Left ventricle myocardium superior (tissue), 1 donor: ENCODE measurements at regions not wholly inside any gene's neighbourhood (a gene's known extent, or its start where the extent isn't known, plus 50 kb on each side); places are given as distances from the start of the nearest gene placed in this dataset.

Source experiments
- ATAC-seq: fragments of 200-7000 bp; cut with Tn5 transposase; one replicate; pipeline ENCODE4 v1.9.1; 2020; ENCODE audit warnings: mild to moderate bottlenecking, moderate library complexity
- DNase-seq: peaks from one replicate; pipeline ENCODE4 v3.0.0-alpha.2; 2020
- intact Hi-C: fragments of 100-400 bp; cut with micrococcal nuclease; formaldehyde crosslinking; loops from one replicate; pipeline ENCODE4 v1.11.0; 2022
- donor health status: DM: no; HTN: yes; CAD: no; lungs with severe emphysema.

GRCh38 chr9:129254566-129255287, 76.7 kb upstream of the IER5L start:
- DNase-seq (no peak), ATAC-seq (no peak)
- intact Hi-C loops = no loop called here

GRCh38 chr9:129253803-129254381, 75.8 kb upstream of the IER5L start:
- ATAC-seq (peak; percentile 84), DNase-seq (peak; percentile 81)
- intact Hi-C loops = no loop called here

- intact Hi-C loops = no loop called here
- ATAC-seq (peak; percentile 86), DNase-seq (peak; percentile 73)
Observed at GRCh38 chr9:129252937-129253802, 75.1 kb upstream of the IER5L start.

- DNase-seq (no peak), ATAC-seq (no peak)
- intact Hi-C loops = no loop called here
Observed at GRCh38 chr9:129250786-129251185, 72.7 kb upstream of the IER5L start.

GRCh38 chr9:129247285-129248153, 69.5 kb upstream of the IER5L start:
- intact Hi-C loops = no loop called here
- DNase-seq (no peak), ATAC-seq (no peak)

GRCh38 chr9:129245276-129245675, 67.2 kb upstream of the IER5L start:
- ATAC-seq (no peak), DNase-seq (no peak)
- intact Hi-C loops = no loop called here

- DNase-seq = peak; percentile 43
- intact Hi-C loops = no loop called here
- peak; percentile 51 for ATAC-seq
Observed at GRCh38 chr9:129242971-129243561, 65.0 kb upstream of the IER5L start.

GRCh38 chr9:129242191-129242941, 64.3 kb upstream of the IER5L start:
- intact Hi-C loops = no loop called here
- ATAC-seq (no peak), DNase-seq (peak; percentile 22)

- DNase-seq = peak; percentile 14
- intact Hi-C loops = no loop called here
- no peak for ATAC-seq
Observed at GRCh38 chr9:129241725-129242124, 63.7 kb upstream of the IER5L start.

- no peak for ATAC-seq
- peak; percentile 8 for DNase-seq
- intact Hi-C loops = no loop called here
Observed at GRCh38 chr9:129240581-129241211, 62.6 kb upstream of the IER5L start.

- intact Hi-C loops = no loop called here
- DNase-seq = peak; percentile 13
- no peak for ATAC-seq
Observed at GRCh38 chr9:129239946-129240490, 62.0 kb upstream of the IER5L start.

GRCh38 chr9:129237803-129238202, 59.7 kb upstream of the IER5L start:
- DNase-seq = peak; percentile 10
- no peak for ATAC-seq
- intact Hi-C loops = no loop called here

- ATAC-seq (peak; percentile 21), DNase-seq (peak; percentile 13)
- intact Hi-C loops = no loop called here
Observed at GRCh38 chr9:129237164-129237611, 59.1 kb upstream of the IER5L start.

- DNase-seq = peak; percentile 20
- intact Hi-C loops = no loop called here
- no peak for ATAC-seq
Observed at GRCh38 chr9:129236441-129237145, 58.5 kb upstream of the IER5L start.

GRCh38 chr9:129235931-129236331, 57.9 kb upstream of the IER5L start:
- ATAC-seq (no peak), DNase-seq (peak; percentile 22)
- intact Hi-C loops = no loop called here

GRCh38 chr9:129235041-129235930, 57.2 kb upstream of the IER5L start:
- ATAC-seq = no peak
- intact Hi-C loops = no loop called here
- DNase-seq = peak; percentile 15
